Stimulated activated CD8-positive, alpha-beta memory T cell treated with anti-CD3 and anti-CD28 coated beads, Interleukin-12 subunit alpha, Interleukin-12 subunit beta, amount 100 ng/mL, for 4 hours (primary cell): ENCODE measurements at regions not wholly inside any gene's neighbourhood (a gene's known extent, or its start where the extent isn't known, plus 50 kb on each side); places are given as distances from the start of the nearest gene placed in this dataset.
"Not testable (repeated sequence)": the region's sequence is repeated elsewhere in the genome, so short reads cannot be mapped to it uniquely, and the experiment has no call there.

Experiments used
- DNase-seq: peaks from one replicate; pipeline ENCODE4 v3.0.0-alpha.2; 2020; ENCODE audit warnings: low read depth

DNA sequence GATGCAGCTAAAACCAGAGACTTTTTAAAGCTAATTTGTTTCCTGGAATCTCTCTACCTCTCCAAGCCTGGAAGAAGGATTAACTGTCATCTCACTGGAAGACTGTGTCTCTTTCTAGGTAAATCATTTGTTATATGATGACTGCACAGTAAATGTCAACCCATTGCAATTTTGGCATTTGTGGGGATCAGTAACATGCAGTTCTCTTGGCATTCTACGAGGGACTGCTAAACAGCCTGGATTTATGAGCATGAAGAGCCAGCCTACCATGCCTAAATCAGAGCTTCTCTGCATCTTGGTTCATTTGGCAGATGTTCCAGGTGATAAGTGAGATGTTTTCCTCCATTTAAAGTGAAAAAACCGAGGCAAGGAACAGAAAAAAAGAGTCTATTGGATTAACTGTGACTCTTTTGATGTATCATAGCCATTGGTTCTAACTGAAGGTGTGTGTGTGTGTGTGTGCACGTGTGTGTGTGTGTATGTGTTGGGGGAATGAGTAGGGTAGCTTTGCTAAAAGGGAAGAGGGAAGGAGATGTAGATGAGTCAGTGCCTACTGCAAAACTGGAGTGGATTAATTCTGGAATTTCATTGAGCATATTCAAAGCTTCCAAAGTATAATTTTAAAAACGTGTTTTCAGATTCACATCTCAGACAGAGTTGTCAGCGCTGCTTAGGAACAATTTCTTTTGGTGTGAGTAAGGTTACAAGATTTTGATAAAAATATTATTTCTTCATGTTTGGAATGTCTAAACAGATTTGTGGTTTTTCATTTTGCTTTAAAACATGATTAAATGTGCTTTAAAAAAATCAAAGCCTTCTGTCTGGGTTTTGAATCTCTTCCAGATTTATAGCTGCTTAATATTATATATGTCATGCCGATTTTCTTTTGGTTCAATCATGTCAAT is 123.2 kb upstream of the LNX1 start:
- no peak for DNase-seq

DNA sequence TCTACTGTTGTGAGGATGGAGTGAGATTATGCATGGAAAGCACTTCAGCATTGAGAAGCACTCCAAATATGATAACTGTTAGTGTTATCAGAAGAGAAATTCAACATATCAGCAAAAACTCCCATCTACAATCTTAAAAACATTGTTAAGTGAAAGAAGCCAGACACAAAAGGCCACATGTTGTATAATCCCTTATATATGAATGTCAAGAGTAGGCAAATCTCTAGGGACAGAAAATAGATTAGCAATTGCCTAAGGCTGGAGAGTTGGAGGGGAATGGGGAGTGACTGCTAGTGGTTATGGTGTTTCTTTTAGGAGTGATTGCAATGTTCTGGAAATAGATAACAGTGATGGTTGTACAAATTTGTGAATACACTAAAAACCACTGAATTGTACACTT is 122.5 kb upstream of the LNX1 start:
- no peak for DNase-seq

DNA sequence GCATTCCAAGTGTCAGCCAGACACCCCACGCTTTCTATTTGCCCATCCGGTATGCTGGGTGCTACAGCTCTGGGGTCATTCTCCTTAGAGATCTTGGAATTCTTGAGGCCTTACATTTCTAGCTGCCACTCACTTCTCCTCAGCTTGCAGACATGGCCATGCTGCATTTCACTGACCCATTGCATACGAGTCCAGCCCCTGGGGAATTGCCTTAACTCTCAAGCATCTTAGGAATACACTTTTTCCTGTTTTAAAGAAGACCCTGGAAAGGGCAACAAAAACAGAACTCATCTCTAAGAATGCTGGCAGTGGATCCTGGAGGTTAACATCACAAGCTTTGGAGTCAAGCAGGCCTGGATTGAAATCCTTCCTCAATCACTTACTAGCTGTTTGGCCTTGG is 122.0 kb upstream of the LNX1 start:
- DNase-seq, result no peak

DNA sequence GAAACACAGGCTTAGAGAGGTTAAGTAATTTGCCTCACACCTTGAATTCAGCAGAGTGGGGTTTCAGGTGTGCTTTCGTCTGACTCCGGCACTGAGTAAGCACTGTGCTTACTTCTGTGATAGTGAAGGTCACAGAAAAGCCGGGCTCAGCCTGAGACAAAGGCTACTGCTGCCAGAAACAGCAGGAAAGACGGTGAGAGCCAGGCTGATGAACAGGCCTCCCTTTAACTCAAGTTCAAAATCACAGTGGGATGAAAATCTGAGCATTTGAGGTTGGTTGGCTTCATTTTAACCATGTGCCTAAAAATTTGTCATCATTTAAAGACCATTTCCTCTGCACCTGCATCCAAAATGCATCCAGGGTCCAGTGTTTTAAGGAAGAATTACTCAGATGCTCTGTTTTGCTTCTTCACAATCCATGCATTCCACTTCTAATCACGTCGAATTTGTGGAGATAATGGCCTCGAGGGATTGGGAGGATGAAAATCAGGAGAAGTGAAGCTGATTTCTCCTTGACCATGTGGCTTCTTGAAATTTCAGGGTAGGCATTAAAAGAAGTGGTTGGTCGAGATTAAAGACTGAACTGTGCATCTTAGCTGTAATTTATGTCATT is 121.2 kb upstream of the LNX1 start:
- DNase-seq, result no peak

DNA sequence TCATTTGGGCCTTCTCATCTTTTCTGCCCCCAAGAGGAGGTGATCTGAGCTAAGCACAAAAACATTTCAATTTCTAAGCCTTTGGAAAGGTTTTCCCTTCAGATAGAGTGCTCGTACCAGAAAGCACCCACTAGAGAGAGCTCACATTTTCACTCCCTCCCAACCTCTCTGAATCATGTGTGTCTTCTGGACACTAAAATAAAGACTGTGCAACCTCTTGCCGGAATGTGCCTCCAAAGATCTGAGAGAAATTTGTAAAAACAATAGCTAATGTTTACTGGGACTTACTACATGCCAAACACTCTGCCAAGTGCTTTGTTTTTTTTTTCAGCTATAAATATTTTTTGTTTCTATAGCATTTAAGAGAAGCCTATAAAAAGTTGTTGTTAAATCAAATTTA is 120.6 kb upstream of the LNX1 start:
- DNase-seq, result no peak

DNA sequence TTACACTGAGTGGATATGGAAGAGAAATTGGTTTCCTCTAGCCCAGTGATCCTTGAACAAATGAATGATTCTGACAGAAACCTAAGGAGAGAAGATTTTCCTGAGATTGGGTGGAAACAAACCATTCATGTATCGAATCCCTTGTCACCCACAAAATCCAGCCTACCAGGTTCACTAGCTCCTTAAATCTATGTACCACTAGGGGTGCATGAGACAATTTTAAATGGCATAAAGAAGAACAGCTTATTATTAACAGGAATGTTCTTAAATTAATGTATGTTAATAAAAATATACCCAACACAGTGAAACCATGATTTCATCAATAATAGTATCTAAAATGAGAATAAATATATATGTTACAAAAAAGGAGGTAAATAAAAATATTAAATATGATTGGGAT is 118.4 kb upstream of the LNX1 start:
- DNase-seq, result no peak

DNA sequence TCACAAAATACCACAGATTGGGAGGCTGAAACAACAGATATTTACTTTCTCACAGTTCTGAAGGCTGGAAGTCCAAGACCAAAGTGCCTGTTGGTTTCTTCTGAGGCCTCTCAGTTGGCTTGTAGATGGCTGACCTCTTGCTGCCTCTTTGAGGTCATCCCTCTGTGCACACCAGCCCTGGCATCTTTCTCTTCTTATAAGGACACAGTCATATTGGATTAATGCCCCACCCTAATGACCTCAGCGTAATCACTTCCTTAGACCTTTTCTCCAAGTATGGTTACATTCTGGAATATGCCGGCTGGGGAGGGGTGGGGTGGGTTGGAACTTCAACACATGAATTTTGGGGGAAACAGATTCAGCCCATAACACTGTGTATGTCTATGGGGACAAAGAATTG is 116.2 kb upstream of the LNX1 start:
- no peak for DNase-seq

DNA sequence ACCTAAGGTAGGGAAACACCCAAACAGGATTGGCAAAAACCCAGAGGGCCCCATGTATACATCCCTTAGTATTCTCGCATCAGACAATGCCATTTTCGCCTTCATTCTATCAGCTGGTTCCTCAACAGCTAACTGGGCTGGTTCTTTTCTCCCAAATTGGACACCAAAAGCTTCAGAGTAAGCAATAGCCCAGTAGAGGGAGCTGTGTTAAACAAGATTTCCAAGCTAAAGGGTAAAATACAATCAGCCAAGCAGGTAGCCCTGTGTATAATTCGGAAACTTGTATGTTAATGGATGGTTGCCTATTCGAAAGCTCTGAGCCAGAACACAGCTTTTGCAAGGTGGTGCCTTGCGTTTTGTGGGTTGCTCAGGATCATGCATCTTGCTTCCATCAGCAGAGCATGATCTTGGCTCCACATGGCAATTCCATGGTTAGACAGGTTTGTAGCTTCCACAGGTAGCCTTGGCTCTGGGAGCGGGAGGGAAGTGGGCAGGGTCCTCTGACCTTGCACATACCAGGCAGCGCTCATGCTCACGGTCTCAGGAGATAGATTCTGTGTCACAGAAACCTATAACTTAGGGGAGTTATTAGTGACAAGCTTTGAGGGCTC is 115.2 kb upstream of the LNX1 start:
- no peak for DNase-seq

DNA sequence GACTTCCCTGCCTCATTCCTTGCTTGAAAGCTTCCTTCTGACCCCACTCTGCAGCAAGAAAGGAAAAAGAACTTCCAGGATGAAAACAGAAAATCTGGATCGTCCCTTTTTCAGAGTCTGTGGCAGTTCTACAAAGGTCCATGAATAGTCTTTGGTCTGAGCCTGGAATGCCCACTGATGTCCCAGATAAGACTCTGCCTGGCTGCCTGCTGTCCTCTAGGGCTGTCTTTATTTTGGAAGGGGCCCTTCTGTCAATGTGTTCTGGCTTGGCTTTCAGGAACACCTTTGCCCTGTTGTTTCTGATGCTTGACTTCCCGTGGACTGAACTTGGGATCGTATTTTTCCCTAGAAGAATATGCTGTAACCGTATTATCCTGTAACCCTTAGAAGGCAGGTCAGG is 114.7 kb upstream of the LNX1 start:
- no peak for DNase-seq

DNA sequence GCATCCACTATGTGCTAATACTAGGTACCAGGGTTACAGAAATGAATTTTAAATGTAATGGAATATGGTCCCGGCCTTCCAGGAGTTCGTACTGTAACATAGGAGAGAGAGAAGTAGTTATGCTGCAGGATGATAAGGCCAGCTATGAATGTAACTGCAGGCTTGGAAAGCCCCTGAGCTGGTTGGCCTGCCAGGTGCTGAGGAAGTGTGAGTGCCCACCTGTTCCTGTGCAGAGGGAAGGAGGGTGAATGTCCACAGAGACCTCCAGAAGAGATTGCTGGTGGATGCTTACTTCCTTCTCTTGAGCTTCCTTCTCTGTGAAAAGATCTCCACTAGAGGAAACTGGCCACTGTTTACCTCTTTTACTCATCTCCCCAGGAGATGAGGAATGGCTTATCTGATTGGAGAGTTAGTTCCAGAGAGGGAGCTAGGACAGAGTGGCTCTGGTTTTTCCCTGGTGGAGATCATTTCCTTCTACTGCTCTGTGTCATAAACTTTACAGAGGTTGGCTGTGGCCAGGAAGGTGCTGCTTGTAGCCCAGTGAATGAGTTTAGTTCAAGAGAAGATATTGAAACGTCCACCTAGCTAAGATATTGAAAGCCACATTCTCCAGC is 114.0 kb upstream of the LNX1 start:
- DNase-seq, result no peak

DNA sequence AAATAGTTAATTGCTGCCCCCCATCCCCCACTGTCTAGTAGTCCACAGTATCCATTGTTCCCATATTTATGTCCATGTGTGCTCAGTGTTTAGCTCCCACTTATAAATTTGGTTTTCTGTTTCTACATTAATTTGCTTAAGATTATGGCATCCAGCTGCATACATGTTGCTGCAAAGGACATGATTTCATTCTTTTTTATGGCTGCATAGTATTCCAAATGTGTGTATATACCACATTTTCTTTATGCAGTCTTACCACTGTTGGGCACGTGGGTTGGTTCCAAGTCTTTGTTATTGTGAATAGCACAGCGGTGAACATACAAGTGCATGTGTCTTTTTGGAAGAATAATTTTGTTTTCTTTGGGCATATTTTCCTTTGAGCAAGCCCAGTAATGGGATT is 113.0 kb upstream of the LNX1 start:
- no peak for DNase-seq

DNA sequence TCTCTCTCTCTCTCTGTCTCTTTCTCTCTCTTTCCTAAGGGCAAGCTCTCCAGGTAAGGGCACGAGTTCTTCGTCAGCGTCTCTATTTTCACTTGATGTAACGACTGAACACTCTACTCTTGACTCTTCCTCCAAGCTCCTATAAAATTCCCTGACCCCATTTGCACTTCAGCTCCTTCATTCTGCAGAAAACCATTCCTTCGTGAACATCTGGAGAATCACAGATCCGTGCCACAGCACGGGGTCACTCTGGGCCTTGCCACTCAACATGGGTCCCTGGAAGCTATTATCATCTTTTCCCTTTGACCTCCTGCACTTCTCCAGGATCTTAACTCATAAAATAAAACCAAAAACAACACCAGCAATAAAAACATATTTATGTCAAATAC is 112.0 kb upstream of the LNX1 start:
- no peak for DNase-seq

DNA sequence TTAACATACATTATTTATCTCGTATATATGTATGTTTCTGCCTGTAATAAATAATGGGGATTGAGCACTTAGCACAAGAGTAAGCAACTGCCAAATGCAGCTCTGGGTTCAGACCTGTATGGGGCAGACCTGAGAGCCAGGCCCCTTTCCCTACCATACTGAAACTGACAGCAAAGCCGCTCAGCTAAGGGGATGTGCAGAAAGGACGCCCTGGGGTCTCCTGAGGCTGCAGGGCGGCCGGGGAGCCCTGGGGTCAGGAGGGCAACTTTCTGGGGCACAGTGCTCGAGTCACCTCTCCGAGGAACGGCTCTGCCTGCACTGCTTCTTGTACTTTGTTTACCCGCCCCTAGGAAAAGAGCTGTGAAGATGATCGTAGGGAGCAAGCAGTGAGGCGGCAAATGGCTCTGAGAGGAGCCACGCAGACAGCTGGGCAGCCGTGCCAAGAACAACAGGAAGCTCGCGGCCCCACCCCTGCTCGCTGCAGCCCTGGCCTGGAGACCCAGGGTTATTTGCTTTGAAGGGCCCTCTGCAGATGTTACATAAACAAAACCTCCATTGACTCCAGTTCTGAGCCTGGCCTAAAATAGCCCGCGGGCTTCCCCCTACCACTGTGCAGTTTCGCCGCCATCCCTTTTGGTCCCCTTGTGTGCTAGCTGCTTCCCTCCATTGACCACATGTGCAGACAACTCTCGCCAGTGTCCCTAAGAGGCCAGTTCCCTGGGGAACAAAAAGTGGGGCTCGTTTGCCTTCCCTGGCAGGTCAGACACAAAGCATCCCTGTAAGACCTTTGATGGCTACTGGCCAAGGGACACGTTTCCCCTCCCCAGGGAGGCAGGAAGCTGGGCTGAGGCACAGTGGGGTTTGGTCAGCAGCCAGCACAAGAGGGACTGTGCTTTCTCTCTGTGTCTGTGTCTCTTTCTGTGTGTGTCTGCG is 111.3 kb upstream of the LNX1 start:
- no peak for DNase-seq

DNA sequence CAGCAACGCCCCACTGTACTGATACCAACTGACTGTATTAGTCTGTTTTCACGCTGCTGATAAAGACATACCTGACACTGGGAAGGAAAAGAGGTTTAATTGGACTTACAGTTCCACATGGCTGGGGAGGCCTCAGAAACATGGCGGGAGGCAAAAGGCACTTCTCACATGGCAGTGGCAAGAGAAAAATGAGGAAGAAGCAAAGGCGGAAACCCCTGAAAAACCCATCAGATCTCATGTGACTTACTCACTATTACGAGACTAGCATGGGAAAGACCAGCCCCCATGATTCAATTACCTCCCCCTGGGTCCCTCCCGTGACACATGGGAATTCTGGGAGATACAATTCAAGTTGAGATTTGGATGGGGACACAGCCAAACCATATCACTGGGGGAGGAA is 110.0 kb upstream of the LNX1 start:
- DNase-seq, result not testable (repeated sequence)

DNA sequence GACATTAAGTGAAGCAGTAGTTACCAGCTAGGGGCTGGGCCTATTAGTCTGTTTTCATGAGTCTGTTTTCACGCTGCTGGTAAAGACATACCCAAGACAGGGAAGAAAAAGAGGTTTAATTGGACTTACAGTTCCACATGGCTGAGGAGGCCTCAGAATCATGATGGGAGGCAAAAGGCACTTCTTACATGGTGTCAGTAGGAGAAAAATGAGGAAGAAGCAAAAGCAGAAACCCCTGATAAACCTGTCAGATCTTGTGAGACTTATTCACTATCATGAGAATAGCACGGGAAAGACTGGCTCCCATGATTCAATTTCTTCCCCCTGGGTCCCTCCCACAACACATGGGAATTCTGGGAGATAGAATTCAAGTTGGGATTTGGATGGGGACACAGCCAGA is 108.0 kb upstream of the LNX1 start:
- not testable (repeated sequence) for DNase-seq

DNA sequence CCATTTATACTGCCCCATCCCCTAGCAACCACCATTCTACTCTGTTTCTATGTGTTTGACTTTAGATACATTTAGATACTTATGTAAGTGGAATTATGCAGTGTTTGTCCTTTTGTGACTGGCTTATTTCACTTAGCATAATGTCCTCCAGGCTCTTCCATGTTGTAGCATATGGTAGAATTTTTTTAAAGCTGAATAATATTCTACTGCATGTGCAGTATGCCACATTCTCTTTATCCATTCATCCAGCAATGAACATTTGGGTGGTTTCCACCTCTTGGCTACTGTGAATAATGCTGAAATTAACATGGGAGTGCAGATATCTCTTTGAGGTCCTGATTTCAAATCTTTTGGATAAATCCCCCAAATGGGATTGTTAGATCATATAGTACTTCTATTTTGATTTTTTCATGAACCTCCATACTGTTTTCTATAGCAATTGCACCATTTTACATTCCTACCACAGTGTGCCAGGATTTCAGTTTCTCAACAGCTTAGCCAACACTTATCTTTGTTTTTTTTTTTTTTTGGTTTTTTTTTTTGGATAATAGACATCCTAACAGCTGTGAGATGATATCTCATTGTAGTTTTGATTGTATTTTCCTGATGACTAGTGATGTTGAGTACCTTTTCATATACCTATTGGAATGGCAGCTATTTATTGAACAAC is 105.9 kb upstream of the LNX1 start:
- DNase-seq, result no peak

DNA sequence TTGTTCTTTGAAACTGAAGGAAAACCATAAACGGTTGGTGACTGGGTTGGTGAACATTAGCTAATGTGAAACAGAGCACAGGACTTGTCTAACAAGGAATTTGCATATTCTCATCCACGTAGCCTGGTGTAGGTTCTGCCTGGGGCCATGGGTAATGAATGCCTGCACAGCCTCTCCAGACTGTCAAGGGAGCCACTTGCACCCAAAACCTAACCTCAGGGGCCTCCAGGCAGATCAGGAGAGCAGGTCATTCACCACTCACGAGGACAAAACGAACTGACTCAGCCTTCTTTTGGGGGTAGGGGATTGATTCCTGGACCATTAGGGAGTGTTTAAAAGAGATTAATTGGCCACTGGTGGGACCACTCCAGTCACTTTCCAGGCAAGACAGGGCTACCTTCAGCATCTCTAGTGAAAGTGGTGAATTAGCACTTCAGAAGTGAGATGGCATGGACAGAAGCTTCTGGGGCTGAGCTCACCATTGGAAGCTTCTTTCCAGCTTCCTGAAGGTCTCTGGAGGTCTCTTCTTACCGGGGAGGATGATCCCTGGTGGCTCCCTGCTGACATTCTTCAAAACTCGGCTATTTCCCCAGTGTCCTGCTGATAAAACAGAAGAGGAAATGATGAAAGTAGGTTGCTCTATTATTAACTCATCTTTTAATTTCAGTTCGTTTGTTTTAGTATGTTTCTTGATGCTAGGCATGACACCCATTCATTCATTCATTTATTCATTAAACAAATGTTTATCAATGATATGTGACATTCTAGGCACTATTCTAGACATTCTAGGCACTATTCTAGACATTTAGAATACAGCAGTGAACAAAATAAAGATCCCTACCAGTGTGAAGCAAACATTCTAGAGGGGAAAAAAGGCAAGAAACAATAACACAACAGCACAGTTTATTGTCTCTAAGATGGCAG is 104.5 kb upstream of the LNX1 start:
- no peak for DNase-seq

DNA sequence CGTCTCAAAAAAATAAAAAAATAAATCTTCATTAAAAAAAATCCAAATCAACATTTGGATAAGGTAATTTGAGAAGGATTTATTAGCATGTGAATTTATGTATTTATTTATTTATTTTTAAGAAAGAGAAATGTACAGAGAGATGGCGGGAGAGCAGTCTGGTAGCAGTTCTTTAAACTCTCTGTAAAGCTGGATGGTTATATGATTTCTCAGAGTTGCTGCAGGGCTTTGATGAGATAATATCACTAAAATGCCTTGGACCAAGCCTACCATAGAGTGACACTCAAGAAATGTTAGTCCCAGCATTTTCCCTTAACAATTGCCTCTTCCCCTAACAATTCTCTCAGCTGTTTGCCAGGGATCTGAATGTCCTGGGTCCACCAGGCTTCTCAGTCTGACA is 103.4 kb upstream of the LNX1 start:
- no peak for DNase-seq

DNA sequence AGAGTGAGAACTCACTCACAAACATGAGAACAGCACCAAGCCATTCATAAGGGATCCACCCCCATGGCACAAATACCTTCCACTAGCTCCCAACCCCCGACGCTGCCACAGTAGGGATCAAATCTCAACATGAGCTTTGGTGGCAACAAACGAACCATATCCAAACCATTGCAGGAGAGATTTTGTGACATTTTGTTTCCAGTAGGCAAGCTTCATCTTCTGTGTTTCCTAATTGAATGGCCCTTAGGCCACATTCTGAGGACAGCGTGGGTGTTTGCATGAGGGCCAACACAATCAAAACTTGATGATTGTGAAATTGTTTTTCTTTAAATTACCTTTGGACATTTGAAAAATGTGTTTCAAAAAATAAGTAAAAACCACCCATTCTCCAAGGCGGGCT is 102.6 kb upstream of the LNX1 start:
- no peak for DNase-seq

DNA sequence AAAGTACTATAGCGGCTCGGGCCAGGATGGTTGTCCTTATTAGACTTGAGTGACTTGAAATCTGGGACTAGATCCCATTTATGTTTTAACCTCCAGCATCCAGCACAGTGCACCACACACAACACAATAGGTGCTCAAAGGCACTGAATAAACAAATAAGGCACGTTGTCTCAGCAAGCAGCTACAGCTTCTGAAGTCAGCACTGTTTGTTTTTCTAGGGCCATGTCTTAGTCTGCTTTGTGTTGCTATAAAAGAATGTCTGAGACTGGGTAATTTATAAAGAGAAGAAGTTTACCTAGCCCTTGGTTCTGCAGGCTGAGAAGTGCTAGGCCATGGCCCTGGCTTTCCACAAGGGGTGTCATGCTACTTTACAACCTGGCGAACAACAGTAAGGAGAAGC is 102.1 kb upstream of the LNX1 start:
- DNase-seq, result no peak
